ENCODE measurements at regions not wholly inside any gene's neighbourhood (a gene's known extent, or its start where the extent isn't known, plus 50 kb on each side); places are given as distances from the start of the nearest gene placed in this dataset.

DNA sequence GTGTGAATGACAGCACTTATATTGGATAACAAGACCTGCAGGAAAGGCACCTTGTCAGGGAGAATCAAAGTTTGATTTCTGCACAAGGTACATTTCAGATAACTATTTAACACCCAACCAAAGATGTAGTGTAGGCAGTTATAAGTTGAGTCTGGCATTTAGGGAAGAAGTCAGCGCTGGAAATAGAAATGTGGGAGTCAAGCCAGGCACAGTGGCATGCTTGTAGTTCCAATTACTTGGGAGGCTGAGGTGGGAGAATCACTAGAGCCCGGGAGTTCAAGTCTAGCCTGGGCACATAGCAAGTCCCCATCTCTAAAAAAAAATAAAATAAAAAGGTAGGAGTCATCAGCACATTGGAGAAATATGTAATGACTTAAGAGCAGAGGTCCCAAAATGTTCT is 295.1 kb downstream of the ZNF674 start:
- TF ChIP-seq EZH2phosphoT487 (IDR thresholded peaks at IDR 0.05) (no peak), CTCF (IDR thresholded peaks at IDR 0.05) (no peak), EZH2 (IDR thresholded peaks at IDR 0.05) (no peak)

All from neural progenitor cell (in vitro differentiated cells).